Cardiac fibroblast (primary cell): ENCODE measurements at regions not wholly inside any gene's neighbourhood (a gene's known extent, or its start where the extent isn't known, plus 50 kb on each side); places are given as distances from the start of the nearest gene placed in this dataset.

Experiments
- DNase-seq, 2 donors: peaks; one replicate each; pipeline versions ENCODE4 v3.0.0 to v3.0.0-alpha.2; 2010; ENCODE audit warnings: low read depth in 2 of 2
- H3K4me3 ChIP-seq, 2 donors: replicated peaks in 1 of 2; 1 replicate in 1 of 2; 2 replicates in 1 of 2; pipeline ENCODE4 v1.5.1; 2011; ENCODE audit warnings: low read depth in 2 of 2, low read length in 2 of 2, mild to moderate bottlenecking in 2 of 2, moderate library complexity in 1 of 2
- TF ChIP-seq, protein P1 (sequence below): IDR thresholded peaks from one replicate; pipeline ENCODE4 v1.5.1; 2011; ENCODE audit warnings: low read depth, mild to moderate bottlenecking, low read length, inconsistent platforms

DNA sequence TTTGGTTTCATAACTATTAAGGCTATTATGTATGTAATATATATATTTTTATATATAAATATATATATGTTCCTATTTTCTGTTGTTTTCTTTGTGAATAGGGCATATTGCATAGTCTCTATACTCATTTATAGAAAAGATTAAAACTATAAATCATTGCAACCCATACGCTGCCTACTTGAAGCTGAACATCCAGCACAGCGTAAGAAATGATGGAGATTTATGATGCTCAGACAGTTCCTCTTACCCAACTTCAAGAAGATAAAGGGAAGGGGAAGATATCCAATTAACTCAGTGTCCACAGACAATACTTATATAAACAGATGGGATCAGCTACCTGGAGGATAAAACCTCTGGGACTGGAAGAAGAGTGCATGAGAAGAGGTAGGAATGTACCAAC, 791.7 kb downstream of the FAM181B start:
- TF ChIP-seq, protein P1, sequence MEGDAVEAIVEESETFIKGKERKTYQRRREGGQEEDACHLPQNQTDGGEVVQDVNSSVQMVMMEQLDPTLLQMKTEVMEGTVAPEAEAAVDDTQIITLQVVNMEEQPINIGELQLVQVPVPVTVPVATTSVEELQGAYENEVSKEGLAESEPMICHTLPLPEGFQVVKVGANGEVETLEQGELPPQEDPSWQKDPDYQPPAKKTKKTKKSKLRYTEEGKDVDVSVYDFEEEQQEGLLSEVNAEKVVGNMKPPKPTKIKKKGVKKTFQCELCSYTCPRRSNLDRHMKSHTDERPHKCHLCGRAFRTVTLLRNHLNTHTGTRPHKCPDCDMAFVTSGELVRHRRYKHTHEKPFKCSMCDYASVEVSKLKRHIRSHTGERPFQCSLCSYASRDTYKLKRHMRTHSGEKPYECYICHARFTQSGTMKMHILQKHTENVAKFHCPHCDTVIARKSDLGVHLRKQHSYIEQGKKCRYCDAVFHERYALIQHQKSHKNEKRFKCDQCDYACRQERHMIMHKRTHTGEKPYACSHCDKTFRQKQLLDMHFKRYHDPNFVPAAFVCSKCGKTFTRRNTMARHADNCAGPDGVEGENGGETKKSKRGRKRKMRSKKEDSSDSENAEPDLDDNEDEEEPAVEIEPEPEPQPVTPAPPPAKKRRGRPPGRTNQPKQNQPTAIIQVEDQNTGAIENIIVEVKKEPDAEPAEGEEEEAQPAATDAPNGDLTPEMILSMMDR, result no peak
- DNase-seq, result no peak
- no peak overlapping the region for H3K4me3 ChIP-seq

DNA sequence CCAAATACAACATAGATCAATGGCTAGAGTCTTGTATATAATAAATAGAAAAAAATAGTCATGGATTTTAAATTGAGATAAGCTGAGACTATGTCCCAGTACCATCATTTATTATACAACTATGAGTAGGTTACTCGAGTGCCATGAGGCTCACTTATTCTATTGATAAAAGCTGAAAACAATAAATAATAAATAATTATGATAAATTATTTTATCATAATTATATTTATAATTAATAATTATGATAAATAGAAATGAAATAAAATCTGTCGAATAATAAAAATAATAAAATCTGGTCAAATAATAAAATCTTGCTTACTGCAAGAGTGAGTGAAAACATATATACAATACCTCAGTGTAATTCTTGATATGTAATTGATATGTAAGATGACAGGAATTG, 801.4 kb downstream of the FAM181B start:
- DNase-seq, result no peak
- TF ChIP-seq, protein P1, result no peak

DNA sequence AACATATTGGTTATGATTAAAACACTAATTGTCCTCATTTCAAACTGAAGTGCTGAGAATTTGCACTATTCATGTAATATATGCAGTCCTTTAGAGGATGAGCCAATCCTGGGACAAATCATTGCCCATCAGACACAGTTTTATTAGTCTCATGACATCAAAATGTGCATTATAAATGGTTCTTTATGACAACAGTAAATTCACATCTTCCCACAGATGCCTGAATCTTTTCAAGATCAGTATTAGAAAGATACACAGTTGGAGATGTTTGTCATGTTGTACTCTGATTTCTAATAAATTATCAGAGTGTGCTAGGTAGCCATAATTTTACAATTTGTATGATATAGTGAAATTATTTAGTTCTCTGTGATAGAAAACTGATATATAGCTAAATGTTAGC, 813.5 kb downstream of the FAM181B start:
- no peak overlapping the region for H3K4me3 ChIP-seq
- TF ChIP-seq, protein P1, result no peak
- DNase-seq, result no peak

More for the DNA sequence above, 801.4 kb downstream of the FAM181B start:
- no peak overlapping the region for H3K4me3 ChIP-seq

DNA sequence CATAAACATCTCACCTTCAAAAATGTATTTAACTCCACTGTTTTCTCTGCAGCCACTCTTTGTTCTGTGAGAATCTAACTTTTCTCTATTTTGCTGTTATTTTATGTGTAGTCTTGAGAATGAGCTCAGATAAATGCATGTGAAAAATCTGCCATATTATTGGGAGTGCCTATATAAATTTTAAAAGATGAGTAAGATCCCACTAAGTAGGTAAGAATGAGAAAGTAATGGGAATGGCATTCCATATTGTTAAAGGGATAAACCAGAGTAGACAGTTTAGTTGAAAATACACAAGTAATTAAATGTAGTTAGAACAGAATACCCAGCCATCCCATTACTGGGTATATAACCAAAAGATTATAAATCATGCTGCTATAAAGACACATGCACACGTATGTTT, 817.2 kb downstream of the FAM181B start:
- TF ChIP-seq, protein P1, result no peak
- no peak overlapping the region for H3K4me3 ChIP-seq
- peak in 1 of 2 donors; percentile 6 for DNase-seq

DNA sequence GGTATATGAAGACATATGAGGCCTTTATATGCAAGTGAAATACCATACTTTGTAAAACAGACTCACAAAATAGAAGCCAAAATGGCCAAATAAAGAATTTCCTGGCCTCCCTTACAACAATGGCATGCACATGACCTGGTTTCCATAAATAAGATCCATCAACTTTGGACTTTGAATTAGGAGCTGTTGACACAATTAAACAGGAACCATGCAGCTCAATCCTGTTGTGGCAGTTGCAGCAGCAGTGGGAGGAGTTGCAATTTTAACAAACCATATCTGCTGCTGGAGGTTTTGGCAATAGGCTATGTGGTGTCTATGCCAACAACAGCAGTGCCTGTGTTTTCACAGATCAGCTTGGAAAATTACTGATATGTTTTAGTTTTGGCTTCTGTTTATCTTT, 818.6 kb downstream of the FAM181B start:
- peak in 1 of 2 donors; percentile 4 for DNase-seq
- TF ChIP-seq, protein P1, result no peak
- H3K4me3 ChIP-seq, result no peak overlapping the region

DNA sequence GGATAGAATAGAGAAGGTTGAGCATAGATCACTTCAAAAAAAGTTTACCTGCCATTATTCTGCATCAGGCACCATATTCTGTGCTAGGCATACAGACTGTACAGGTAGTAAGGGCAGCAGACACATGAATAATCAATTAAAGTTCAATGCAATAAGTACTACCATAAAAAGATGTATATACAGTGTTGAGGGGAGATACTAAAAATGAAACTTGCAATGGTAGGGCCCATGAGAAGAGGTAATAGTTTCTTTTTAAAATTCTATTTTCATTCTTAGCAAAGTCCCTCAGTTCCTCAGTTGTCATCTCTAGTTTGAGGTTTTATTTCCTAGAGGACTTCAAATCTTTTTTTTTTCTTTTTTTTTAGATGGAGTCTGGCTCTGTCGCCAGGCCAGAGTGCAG, 819.9 kb downstream of the FAM181B start:
- DNase-seq, result no peak
- TF ChIP-seq, protein P1, result no peak
- no peak overlapping the region for H3K4me3 ChIP-seq

DNA sequence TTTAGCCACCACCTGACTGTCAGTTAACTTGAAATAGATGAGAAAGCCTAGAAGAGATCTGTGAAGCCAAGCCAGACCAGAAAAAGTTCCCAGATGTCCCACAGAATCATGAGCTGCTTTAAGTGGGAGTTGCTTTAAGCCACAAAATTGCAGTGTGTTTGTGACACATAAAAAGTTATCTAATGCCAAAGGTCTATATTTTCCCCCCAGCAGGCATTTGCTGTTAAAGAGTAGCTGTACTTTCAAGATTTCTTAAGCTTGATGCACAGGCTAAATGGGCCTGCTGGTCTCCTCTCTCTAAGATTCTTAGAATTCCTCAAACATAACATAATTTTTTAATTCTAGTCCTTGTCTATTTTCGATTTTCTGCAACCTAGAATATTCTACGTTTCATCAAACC, 825.7 kb downstream of the FAM181B start:
- no peak overlapping the region for H3K4me3 ChIP-seq
- TF ChIP-seq, protein P1, result no peak
- DNase-seq, result peak in 1 of 2 donors; percentile 12
